HG02840 (cell line): ENCODE measurements at regions not wholly inside any gene's neighbourhood (a gene's known extent, or its start where the extent isn't known, plus 50 kb on each side); places are given as distances from the start of the nearest gene placed in this dataset.

Experiments used
- ATAC-seq: cut with Tn5 transposase; IDR thresholded peaks from one replicate; pipeline ENCODE4 v1.9.1; 2021; ENCODE audit warnings: mild to moderate bottlenecking, moderate library complexity, moderate number of reproducible peaks; ENCODE audit not compliant: unreplicated experiment, low FRiP score

DNA sequence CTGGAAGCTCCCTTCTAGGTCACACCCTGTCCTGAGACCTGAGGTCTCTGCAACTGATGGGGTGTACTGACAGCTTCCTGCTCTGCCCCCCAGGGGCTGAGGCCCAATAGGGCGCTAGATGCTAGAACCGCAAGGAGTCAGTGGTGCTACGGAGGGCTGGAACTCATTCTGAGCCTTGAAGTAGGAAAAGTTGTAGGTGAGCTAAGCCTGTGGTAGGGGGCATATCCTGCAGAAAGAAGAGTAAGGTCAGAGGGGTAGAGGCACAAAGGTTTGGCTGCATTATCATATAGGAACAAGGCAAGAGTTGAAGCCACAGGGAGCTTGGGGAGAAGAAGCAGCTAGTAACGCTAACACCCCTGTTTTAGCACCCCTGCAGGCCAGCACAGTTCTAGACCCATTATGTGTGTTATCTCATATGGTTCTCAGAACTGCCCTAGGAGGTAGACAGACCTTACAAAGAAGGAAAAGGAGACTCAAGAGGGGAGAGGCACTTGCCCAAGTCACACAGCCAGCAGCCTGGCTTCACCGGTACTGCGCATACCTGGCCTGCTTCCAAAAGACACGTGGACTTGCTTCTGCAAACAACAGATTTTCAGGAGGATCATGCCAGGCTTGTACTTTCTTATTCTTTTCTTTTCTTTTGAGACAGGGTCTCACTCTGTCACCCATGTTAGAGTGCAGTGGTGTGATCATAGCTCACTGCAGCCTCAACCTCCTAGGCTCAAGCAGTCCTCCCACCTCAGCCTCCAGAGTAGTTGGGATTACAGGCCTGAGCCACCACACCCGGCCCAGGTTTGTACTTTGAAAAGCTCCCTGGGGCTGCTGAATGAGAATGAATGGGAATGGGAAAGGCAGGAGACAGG lies 156.1 kb downstream of the MRPL14 start:
- ATAC-seq = no peak

DNA sequence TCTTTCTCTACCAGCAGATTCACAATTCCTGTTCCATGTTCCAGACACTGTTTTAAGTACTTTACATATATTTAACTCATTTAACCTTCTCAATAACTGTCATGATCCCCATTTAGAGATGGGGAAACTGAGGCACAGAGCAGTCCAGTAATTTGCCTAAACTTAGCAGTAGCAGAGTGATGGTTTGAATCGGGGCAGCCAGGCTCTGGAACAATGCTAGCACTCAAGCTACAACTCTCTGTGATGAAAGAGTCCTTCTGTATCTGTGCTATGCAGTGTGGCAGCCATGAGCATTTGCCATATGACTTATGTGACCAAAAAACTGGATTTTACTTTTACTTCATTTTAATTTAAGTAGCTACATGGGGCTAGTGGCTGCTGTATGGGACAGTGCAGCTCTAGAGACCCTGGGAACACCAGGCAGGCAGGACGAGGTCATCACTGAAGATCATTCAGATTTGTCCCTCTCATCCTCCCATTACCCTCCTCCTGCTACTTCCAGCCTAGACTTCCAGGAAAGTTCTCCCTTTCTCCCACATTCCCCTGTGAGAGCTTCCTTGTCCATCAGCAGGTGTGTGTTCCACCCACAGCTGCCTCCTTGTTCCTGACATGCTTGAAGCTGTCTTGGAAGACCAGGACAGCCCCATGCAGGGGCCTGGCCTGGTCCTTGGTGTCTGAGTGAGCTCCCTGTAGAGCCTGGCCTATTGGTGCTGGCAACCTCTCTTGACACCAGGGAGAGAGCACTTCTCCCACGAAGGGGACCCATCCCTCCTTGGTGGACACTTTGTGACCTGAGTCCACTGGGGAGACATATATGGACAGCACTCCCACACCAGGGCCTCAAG lies 157.0 kb downstream of the MRPL14 start:
- ATAC-seq = no peak

DNA sequence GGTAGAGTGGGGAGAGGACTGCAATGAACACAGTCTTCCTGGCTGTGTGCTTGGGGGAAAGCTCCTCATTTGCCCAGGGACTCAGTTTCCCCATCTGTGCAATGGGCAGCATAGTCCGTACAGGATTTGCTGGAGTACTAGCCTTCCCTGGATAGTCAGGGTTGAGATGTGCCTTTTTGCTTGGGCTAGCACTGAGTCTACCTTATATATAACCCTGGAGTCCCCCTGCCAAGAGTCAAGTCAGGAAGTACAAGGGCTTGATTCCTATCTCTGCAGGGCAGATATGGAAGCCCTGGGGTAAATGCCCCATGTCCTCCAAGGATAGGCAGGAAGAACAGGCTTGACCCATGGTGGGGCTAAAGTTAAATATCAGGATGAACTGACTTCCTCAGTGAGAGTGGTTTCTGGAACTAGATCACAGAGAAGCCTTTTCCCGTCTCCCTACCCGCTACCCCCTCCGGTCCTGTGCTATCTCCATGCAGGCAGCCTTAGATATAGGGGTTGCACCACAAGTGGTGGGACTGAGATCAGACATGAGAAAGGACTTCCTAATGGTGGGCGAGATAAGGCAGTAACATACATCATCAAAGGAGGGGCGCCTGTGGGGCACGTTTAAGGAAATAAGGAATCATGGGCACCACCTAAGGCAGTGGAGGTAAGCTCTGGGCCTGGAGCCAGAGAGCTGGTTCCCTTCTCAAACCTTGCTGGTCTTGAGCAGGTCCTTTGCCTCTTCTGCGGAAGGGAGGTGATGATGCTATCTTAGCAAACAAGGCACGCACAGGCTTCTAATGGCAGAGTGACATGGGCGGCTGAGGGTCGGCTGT lies 157.9 kb downstream of the MRPL14 start:
- ATAC-seq = no peak

DNA sequence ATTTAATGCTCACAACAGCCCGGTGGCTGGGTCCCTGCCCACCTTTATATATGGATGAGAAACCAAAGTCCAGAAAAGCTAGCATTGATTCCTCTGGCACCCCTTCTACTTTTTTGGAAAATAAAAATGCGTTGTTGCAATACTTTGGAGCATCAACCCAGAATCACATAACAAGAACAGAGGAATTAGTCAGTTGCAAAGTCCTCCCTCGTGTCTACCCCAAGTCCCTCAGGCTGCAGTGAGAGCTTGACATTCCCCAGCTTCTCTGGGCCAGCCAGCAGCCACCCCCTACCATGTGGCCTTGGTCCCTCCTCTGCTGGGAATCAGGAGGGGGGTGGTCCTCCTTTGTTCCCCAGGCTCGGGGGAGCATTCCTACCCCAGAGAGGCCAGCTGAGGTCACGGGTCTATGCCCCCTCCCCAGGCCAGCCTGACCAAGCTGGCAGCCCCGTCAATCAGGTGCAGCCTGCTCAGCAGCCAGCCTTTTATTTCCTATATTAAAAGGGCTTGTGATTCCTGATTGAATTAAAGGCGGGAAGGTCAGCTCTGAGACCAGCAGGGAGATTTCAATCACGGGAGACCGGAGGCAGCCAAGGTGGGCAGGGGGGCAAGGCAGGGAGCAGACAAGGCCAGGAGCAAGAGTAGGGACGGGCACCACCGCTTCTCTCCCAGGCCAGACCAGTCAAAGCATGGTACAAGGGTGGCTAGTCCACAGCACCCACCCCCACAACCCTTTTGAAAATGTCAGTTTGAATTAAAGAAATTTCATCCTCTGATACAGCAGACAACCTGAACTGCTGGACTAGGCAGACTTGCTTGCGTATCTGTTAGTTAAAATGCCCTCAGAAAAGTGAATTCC lies 158.9 kb downstream of the MRPL14 start:
- no peak for ATAC-seq

DNA sequence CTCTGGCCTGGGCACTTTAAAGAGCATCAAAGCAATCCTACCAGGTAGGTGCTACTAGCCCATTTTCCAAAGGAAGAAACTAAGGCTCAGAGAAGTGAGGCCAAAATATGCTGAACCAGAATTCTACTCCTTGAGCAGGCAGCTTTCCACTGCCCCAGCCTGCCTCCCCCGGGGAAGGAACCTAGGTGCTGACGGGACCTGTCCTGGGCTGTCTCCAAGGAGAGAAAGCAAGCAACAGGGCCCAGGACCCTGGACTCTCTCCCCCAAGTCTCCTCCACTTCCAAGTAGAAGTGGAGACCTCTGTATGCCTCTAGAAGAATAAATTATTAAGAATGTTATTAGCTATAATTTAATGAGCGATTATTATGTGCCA lies 159.5 kb downstream of the MRPL14 start:
- no peak for ATAC-seq

DNA sequence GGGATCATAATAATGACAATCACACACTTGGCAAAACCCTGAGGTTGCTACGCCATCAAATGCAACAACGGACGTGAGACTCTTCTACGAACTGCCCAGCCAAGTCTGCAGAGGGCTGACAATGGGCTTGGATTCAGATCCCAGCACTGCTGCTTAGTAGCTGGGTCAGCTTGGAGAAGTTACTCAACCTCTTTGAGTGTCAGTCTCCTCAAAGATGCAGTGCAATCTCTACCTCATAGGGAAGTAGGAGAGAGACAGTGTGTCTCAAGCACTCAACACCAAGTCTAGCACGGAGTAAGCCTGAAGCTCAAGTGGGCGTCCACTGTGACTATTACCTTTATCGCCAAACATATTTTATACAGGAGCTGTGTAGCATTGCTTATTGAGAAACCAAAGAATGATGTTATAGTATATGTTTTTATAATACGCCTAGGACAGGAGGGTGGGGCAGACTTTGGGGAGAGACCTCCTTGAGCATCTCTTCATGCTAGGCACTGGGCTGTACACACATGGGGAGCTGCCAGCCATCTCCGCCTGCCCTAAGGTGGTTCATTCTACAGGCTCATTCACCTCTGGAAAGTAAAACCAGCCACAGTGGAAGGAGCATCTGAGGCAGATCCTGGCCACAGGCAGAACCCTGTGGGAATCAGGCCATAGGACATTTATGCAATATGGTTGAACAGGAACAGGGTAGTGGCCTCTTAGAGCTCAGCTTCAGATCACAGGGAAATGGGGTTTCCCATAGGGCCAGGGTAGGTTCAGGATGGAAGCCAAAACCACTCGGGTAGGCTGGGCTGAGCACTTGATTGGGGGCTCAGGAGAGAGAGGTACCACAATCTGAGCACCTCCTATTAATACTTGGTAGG lies 160.2 kb downstream of the MRPL14 start:
- no peak for ATAC-seq

DNA sequence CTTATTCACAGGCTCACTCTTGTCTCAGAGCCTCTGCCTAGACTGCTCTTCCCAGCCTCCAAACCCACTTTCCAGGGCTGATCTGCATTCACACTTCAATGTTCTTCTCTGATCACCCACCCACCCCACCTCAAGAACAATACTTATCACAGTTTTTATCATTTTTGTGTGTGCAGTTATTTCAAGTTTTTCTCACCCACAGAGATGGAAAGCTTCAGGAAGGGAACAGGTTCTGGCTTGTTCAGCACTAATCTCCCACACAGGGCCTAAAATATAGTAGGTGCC lies 160.9 kb downstream of the MRPL14 start:
- no peak for ATAC-seq

DNA sequence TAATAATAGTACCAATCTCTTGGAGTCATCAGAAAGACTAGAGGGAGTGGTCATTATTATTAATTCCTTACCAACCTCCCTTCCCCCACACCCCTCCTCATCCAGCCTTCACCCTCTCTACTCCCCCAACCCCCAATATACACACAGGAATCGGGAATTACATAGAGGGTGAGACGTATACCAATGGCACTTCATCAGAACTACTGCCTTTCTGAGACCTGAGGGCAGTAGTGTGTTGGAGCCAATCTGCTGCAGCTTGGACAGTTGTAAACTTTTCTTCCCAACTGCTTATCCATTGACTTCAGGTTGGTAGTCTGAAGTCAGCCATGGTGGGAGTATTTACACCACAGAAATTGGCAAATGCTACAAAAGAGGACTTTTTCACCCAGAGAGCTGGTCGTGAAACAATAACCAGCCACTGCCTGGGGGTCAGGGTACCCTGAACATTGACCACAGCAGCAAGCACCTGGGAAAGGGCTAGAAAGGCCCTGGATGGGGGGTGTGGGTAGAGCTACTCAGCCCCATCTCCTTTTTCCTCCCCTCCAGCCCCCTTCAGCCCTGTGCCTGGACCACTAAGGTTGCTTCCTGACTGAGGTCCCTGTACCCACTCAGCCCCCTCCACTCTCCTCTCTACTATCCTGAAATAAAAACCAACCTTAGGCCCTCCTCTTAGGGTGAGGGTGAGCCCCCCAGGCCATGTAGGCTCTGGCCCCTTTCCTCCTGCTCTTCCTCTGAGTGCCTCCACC lies 161.5 kb downstream of the MRPL14 start:
- ATAC-seq = no peak

DNA sequence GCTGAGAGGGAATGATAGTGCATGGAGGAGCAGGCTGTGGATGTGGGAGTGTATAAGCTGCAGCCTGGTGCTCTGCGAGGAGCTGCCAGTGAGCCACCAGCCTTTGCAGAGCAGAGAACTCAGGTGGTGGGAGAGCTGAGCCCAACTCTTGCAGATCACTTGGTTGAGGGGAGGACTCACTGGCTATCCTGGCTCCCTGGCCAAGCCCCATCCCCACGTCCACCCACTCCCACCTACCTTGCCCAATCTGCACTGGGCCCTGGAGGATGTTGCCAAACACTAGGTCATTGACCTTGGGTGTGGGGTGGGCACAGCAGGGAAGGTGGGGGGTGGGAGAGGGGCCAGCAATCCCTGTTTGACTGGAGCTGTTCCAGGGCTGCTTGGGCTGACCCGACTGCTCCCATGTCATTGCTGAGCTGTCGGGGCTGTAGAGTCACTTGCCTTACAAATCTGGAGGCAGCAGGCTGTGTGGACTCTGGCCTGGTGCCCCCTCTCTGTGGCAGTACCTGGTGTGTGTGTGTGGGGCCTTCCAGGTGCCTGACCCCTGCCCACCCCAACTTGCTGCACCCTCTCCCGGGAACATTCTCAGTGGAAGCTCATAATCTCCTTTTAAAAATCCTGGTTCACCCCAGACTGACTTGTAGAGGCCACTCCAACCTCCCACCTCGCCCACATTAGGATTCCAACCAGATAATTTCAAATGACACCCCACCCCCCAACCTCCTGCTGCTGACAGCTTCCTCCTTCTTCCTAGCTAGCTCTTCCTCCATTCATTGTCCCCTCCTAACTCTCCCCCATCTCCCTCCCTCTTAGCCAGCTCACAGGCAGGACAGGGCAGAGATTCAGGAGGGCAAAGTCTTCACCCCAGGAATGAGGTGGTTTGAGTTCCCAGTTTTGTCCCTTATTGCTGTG lies 162.3 kb downstream of the MRPL14 start:
- no peak for ATAC-seq

DNA sequence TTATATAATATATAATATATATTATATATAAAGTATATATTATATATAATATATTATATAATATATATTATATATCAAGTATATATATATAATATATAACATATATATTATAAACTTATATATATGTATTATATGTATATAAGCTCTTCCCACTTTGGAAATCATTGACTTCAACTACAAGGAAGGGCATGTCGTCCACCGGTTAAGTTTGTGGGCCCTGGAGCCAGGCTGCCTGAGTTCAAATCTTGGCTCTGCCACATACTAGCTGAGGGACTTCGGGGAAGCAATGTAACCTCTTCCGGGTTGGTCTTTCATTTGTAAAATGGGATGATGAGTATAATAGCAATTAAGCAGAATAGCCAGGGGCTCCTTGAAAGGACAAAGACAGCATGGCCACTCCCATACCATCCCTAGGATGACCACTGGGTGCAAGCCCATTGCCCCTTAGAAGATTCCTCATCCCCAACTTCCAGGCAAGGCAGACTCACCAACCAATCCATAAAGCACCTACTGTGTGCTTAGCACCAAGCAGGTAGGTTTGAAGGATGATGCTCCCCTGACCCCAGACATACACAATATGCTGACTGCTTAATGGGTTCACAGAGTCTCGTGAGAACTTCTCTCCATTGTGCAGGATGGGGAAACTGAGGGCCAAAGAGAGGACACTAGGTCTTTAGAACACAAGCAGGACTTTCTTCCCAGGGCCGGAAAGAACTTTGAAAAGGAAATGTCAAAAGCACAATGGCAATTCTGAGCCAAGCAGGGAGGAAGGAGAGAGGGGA lies 163.2 kb downstream of the MRPL14 start:
- no peak for ATAC-seq

DNA sequence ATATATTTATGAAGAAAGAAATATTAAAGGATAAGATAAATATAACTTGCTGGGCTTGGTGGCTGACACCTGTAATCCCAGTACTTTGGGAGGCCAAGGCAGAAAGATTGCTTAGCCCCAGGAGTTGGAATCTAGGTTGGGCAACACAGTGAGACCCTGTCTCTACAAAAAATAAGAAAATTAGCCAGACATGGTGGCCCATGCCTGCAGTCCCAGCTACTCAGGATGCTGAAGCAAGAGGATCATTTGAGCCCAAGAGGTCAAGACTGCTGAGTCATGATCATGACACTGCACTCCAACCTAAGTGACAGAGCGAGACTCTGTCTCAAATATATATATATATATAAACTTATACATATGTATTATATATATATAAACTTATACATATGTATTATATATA lies 164.0 kb downstream of the MRPL14 start:
- ATAC-seq = no peak

DNA sequence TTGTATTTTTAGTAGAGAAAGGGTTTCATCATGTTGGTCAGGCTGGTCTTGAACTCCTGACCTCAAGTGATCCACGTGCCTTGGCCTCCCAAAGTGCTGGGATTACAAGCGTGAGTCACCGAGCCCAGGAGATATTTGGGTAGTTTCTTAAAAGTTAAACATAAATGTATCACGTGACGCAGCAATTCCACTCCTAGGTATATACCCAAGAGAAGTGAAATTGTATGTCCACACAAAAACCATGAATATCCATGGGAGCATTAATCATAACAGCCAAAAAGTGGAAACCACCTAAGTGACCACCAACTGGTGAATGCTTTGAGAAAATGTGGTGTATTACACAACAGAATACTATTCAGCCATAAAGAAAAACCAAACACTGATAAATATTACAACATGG lies 164.8 kb downstream of the MRPL14 start:
- no peak for ATAC-seq

DNA sequence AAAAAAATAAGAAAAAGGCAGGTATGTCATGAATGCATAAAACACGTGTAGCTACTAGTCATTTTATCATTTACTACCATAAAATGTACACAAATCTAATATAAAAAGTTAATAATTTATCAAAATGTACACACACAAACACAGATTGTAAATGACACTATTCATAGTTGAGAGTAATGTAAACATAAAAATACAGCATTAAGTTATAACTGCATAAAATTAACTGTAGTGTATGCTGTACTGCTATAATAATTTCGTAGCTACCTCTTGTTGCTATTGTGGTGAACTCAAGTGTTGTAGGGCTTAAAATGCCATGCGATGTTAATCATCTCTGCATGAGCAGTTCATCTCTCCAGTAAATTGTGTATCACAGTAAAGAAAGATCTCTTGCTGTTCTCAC lies 170.0 kb downstream of the MRPL14 start:
- no peak for ATAC-seq

DNA sequence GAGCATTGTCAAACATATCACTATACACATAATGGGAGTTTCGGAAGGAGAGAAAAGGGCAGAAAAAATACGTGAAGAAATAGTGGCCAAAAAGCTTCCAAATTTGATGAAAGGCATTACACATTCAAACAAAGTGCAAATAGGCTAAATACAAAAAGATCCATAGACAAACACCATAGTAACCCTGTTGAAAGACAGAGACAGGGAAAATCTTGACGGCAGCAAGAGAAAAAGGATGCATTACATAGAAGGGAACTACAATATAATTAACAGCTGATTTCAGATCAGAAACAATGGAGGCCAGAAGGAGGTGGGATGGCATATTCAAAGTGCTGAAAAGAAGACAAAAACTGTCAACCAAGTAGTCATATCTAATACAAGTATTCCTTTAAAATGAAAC lies 170.8 kb downstream of the MRPL14 start:
- ATAC-seq = no peak

DNA sequence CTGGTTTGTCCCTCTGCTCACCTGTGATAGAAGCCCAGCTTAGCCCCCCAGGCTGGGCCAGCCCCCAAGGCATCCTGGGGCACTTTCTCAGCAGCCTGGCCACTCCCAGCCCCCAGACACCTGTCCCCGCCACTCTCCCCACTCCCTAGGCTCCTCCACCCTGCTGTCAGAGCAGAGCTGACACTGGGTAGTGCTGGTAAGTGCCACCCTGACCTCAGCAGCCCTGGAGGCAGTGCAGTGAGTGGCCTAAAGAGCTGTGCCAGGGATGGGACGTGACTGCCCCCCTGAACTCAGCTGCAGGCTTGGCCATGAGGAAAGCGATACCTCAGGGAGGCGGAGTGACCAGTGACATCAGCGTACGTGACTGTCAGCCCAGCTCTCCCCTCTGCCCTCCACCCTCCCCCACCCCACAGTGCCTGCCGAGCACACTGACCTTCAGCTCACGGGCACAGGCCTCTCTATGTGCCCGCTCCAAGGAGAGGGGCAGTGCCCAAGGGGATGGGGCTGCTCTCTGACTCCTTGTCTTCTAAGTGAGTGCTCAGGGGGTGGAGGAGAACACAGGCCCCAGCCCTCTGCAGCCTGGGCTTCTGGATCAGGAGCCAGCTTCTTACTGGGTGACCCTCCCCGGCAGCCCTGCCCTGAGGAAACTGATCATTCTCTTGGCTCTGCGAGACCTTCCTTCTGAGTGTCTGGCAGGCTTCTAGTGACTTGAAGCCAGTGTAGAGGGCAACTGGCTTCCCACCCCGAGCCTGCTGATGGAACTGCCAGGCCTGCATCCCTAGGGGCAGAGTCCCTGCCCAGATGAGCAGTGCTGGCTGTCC lies 172.7 kb downstream of the MRPL14 start:
- no peak for ATAC-seq

DNA sequence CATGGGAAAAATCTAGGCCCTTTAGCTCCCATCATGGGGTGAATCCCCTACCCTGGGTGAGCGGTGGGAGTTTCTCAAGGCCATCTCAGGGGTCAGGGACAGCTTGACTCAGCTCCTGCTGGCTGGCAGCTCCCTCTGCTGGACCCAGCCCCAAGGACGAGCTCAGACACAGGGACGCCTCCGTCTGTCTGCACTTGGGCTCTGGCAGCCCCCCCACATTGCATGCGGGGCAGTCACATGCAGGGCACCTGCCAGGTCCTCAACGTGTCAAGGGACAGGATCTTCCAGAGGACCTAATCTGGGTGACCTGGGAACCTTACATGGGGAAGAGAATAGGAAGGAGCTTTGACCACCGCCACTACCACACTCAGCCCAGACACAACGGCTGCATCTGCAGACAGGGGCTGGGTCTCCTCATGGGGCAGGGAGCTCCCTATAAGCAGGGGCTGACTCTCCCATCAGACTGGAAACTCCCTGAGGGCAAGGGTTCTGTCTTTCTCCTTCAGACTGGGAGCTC lies 173.4 kb downstream of the MRPL14 start:
- ATAC-seq = no peak
